ENCODE measurements at regions not wholly inside any gene's neighbourhood (a gene's known extent, or its start where the extent isn't known, plus 50 kb on each side); places are given as distances from the start of the nearest gene placed in this dataset.

GRCh38 chr7:21269021-21269420 is 158.9 kb upstream of the SP4 start:
- TF ChIP-seq CTCF (IDR thresholded peaks at IDR 0.05; ENCODE audit: low read depth, low read length), result no peak
- no peaks in the 10 kb centered on the region for H3K4me1 ChIP-seq
- H3K36me3 ChIP-seq, result no peaks in the 10 kb centered on the region

GRCh38 chr7:21276471-21277035 is 151.3 kb upstream of the SP4 start:
- Histone ChIP-seq H3K4me3 (ENCODE audit: low read depth, low read length) (no peak overlapping the region), H3K27me3 (no peaks in the 10 kb centered on the region), H3K36me3 (no peaks in the 10 kb centered on the region), H3K4me1 (no peaks in the 10 kb centered on the region), H3K9me3 (no peaks in the 10 kb centered on the region)
- no peak for TF ChIP-seq CTCF (IDR thresholded peaks at IDR 0.05; ENCODE audit: low read depth, low read length)
- no peak for DNase-seq

More at GRCh38 chr7:21269021-21269420, 158.9 kb upstream of the SP4 start:
- H3K27me3 ChIP-seq, result no peaks in the 10 kb centered on the region
- DNase-seq, result no peak
- no peak overlapping the region for H3K4me3 ChIP-seq (ENCODE audit: low read depth, low read length)
- no peaks in the 10 kb centered on the region for H3K9me3 ChIP-seq

- DNase-seq, result no peak
- H3K9me3 ChIP-seq, result no peaks in the 10 kb centered on the region
- no peak for TF ChIP-seq CTCF (IDR thresholded peaks at IDR 0.05; ENCODE audit: low read depth, low read length)
- no peak overlapping the region for H3K4me3 ChIP-seq (ENCODE audit: low read depth, low read length)
- H3K36me3 ChIP-seq, result no peaks in the 10 kb centered on the region
- H3K27me3 ChIP-seq, result no peaks in the 10 kb centered on the region
- no peaks in the 10 kb centered on the region for H3K4me1 ChIP-seq
Observed at GRCh38 chr7:21278944-21279343, 148.9 kb upstream of the SP4 start.

- Histone ChIP-seq H3K36me3 (no peaks in the 10 kb centered on the region), H3K4me3 (ENCODE audit: low read depth, low read length) (no peak overlapping the region), H3K9me3 (no peaks in the 10 kb centered on the region), H3K27me3 (no peaks in the 10 kb centered on the region), H3K4me1 (no peaks in the 10 kb centered on the region)
- TF ChIP-seq CTCF (IDR thresholded peaks at IDR 0.05; ENCODE audit: low read depth, low read length), result no peak
- no peak for DNase-seq
Observed at GRCh38 chr7:21281193-21281592, 146.7 kb upstream of the SP4 start.

- Histone ChIP-seq H3K9me3 (no peaks in the 10 kb centered on the region), H3K27me3 (no peaks in the 10 kb centered on the region), H3K4me3 (ENCODE audit: low read depth, low read length) (no peak overlapping the region), H3K4me1 (no peaks in the 10 kb centered on the region), H3K36me3 (no peaks in the 10 kb centered on the region)
- DNase-seq, result no peak
- no peak for TF ChIP-seq CTCF (IDR thresholded peaks at IDR 0.05; ENCODE audit: low read depth, low read length)
Observed at GRCh38 chr7:21293771-21294170, 134.1 kb upstream of the SP4 start.

GRCh38 chr7:21299766-21300165 is 128.1 kb upstream of the SP4 start:
- no peaks in the 10 kb centered on the region for H3K27me3 ChIP-seq
- H3K36me3 ChIP-seq, result no peaks in the 10 kb centered on the region
- no peak overlapping the region for H3K4me3 ChIP-seq (ENCODE audit: low read depth, low read length)
- no peak for DNase-seq
- no peaks in the 10 kb centered on the region for H3K9me3 ChIP-seq
- TF ChIP-seq CTCF (IDR thresholded peaks at IDR 0.05; ENCODE audit: low read depth, low read length), result no peak
- no peaks in the 10 kb centered on the region for H3K4me1 ChIP-seq

All from BE2C (cell line).